ENCODE measurements at regions not wholly inside any gene's neighbourhood (a gene's known extent, or its start where the extent isn't known, plus 50 kb on each side); places are given as distances from the start of the nearest gene placed in this dataset.

DNA sequence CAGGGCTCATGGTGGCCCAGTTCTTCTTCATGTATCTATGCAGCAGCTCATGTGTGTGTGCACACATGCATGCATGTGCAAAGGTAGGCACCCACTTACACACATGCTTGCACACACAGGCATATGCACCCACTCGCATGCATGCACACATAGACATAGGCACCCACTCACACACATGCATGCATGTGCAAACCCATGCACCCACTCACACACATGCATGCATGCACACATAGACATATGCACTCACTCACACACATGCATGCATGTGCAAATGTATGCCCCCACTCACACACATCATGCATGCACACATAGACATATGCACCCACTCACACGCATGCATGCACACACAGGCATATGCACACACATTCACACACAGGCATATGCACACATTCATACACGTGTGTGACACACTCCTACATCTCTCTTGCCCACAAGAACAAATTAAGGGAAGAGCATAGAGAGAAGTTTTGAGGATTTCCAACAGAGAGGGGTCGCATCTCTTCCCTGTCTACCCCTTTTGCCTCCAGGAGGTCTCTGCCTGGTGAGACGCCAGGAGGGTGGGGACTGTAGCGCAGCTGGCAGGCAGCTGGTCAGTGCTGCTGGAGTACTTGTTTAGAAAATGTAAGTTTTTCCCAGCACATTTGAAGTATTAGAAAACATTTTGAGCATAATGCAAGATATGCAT is 63.9 kb upstream of the ARHGEF7 start:
- BruUV-seq (replicated peaks) = no TSS peak
- CTCF ChIA-PET = no interaction called here
- H3K36me3 ChIP-seq (ENCODE audit: low read depth) = no peaks in the 10 kb centered on the region
- POLR2A ChIA-PET (ENCODE audit: unreplicated experiment) = no interaction called here
- TF ChIP-seq CTCF (conservative IDR thresholded peaks at IDR 0.05) (no peak), EZH2 (IDR thresholded peaks at IDR 0.05; ENCODE audit: low read depth) (no peak)
- no peaks in the 10 kb centered on the region for H4K20me1 ChIP-seq (ENCODE audit: insufficient read depth)
- no peaks in the 10 kb centered on the region for H3K79me2 ChIP-seq (ENCODE audit: low read depth)
- H3F3A ChIP-seq (ENCODE audit: insufficient read depth, low read depth) = no peaks in the 10 kb centered on the region
- H3K27me3 ChIP-seq (ENCODE audit: insufficient read depth, low read depth) = no peaks in the 10 kb centered on the region
- no peak overlapping the region for H3K27ac ChIP-seq
- no peaks in the 10 kb centered on the region for H3K4me1 ChIP-seq (replicated peaks; ENCODE audit: insufficient read depth)
- intact Hi-C loops (cut with micrococcal nuclease; ENCODE audit: unreplicated experiment) = loop anchor here (5.0 kb wide), 2 partner anchors 459 to 829 kb away; no protein-coding TSS in a partner anchor
- no peak overlapping the region for H2AFZ ChIP-seq
- no peak for DNase-seq
- no peaks in the 10 kb centered on the region for H3K9me3 ChIP-seq (ENCODE audit: insufficient read depth, low read depth)
- no peak overlapping the region for H3K4me3 ChIP-seq
- H3K4me2 ChIP-seq = no peak overlapping the region
- no peaks in the 10 kb centered on the region for H3K9me2 ChIP-seq (ENCODE audit: insufficient read depth)

- no peak overlapping the region for H3K4me3 ChIP-seq
- ChIA-PET POLR2A (ENCODE audit: unreplicated experiment) (no interaction called here), CTCF (no interaction called here)
- no peak overlapping the region for H2AFZ ChIP-seq
- H3K4me2 ChIP-seq = no peak overlapping the region
- TF ChIP-seq CTCF (conservative IDR thresholded peaks at IDR 0.05) (no peak; the same call in 1 of the 2 replicates), EZH2 (IDR thresholded peaks at IDR 0.05; ENCODE audit: low read depth) (no peak)
- no peaks in the 10 kb centered on the region for H3K9me2 ChIP-seq (ENCODE audit: insufficient read depth)
- DNase-seq = no peak
- no peaks in the 10 kb centered on the region for H3F3A ChIP-seq (ENCODE audit: insufficient read depth, low read depth)
- no peaks in the 10 kb centered on the region for H3K9me3 ChIP-seq (ENCODE audit: insufficient read depth, low read depth)
- intact Hi-C loops (cut with micrococcal nuclease; ENCODE audit: unreplicated experiment) = loop anchor here (1.0 to 5.0 kb wide), 4 partner anchors 106 to 828 kb away; partner anchors contain the start of gene ANKRD10
- no peaks in the 10 kb centered on the region for H3K4me1 ChIP-seq (replicated peaks; ENCODE audit: insufficient read depth)
- no peak overlapping the region for H3K27ac ChIP-seq
- H4K20me1 ChIP-seq (ENCODE audit: insufficient read depth) = no peaks in the 10 kb centered on the region
- H3K36me3 ChIP-seq (ENCODE audit: low read depth) = no peaks in the 10 kb centered on the region
- no peaks in the 10 kb centered on the region for H3K79me2 ChIP-seq (ENCODE audit: low read depth)
- no TSS peak for BruUV-seq (replicated peaks)
- H3K27me3 ChIP-seq (ENCODE audit: insufficient read depth, low read depth) = no peaks in the 10 kb centered on the region
These were observed 64.6 kb upstream of the ARHGEF7 start for GRCh38 chr13:111050539-111050879.

- BruUV-seq (replicated peaks) = no TSS peak
- H3K9me3 ChIP-seq (ENCODE audit: insufficient read depth, low read depth) = no peaks in the 10 kb centered on the region
- H3K4me2 ChIP-seq = no peak overlapping the region
- intact Hi-C loops (cut with micrococcal nuclease; ENCODE audit: unreplicated experiment) = loop anchor here (1.0 to 5.0 kb wide), 4 partner anchors 106 to 828 kb away; partner anchors contain the start of gene ANKRD10
- POLR2A ChIA-PET (ENCODE audit: unreplicated experiment) = no interaction called here
- peak; percentile 80 for TF ChIP-seq CTCF (conservative IDR thresholded peaks at IDR 0.05)
- no peak for TF ChIP-seq EZH2 (IDR thresholded peaks at IDR 0.05; ENCODE audit: low read depth)
- CTCF ChIA-PET = interaction anchor here (0.6 kb wide), 1 partner anchor 65 kb away, joined by 3 read pairs; no protein-coding TSS in a partner anchor
- peak in 1 of 2 experiments; percentile 32 for DNase-seq
- H2AFZ ChIP-seq = no peak overlapping the region
- H3K27me3 ChIP-seq (ENCODE audit: insufficient read depth, low read depth) = no peaks in the 10 kb centered on the region
- H3F3A ChIP-seq (ENCODE audit: insufficient read depth, low read depth) = no peaks in the 10 kb centered on the region
- H3K9me2 ChIP-seq (ENCODE audit: insufficient read depth) = no peaks in the 10 kb centered on the region
- H3K27ac ChIP-seq = no peak overlapping the region
- no peaks in the 10 kb centered on the region for H4K20me1 ChIP-seq (ENCODE audit: insufficient read depth)
- no peaks in the 10 kb centered on the region for H3K4me1 ChIP-seq (replicated peaks; ENCODE audit: insufficient read depth)
- H3K79me2 ChIP-seq (ENCODE audit: low read depth) = no peaks in the 10 kb centered on the region
- no peaks in the 10 kb centered on the region for H3K36me3 ChIP-seq (ENCODE audit: low read depth)
- H3K4me3 ChIP-seq = no peak overlapping the region
These were observed 65.1 kb upstream of the ARHGEF7 start for GRCh38 chr13:111049791-111050538.
